ENCODE measurements at regions not wholly inside any gene's neighbourhood (a gene's known extent, or its start where the extent isn't known, plus 50 kb on each side); places are given as distances from the start of the nearest gene placed in this dataset.
"Not testable (repeated sequence)": the region's sequence is repeated elsewhere in the genome, so short reads cannot be mapped to it uniquely, and the experiment has no call there.

GRCh38 chr6:135722679-135723078, 128.8 kb upstream of the PDE7B start:
- TF ChIP-seq CTCF (IDR thresholded peaks at IDR 0.05), result no peak
- H3K27me3 ChIP-seq, result no peaks in the 10 kb centered on the region
- no peaks in the 10 kb centered on the region for H3K36me3 ChIP-seq
- H3K4me3 ChIP-seq, result no peak overlapping the region
- intact Hi-C loops (cut with DNase I; ENCODE audit: low total_unique reads), result no loop called here
- peaks cover 0 to 8% (median 8%) of the 10 kb centered on the region in 3 donors for H3K9me3 ChIP-seq
- DNase-seq, result no peak
- no peak overlapping the region for H3K27ac ChIP-seq
- H3K4me1 ChIP-seq, result no peaks in the 10 kb centered on the region

- Histone ChIP-seq H3K9me3 (peaks cover 0 to 8% (median 8%) of the 10 kb centered on the region in 3 donors), H3K27ac (no peak overlapping the region), H3K27me3 (no peaks in the 10 kb centered on the region), H3K4me1 (no peaks in the 10 kb centered on the region), H3K36me3 (no peaks in the 10 kb centered on the region), H3K4me3 (no peak overlapping the region)
- DNase-seq, result no peak
- intact Hi-C loops (cut with DNase I; ENCODE audit: low total_unique reads), result no loop called here
- no peak for TF ChIP-seq CTCF (IDR thresholded peaks at IDR 0.05)
These were observed 122.9 kb upstream of the PDE7B start for GRCh38 chr6:135728589-135728988.

GRCh38 chr6:135731116-135731515, 120.4 kb upstream of the PDE7B start:
- Histone ChIP-seq H3K36me3 (no peaks in the 10 kb centered on the region), H3K27ac (no peak overlapping the region), H3K27me3 (no peaks in the 10 kb centered on the region), H3K4me1 (no peaks in the 10 kb centered on the region), H3K9me3 (peaks cover 0 to 3% (median 2%) of the 10 kb centered on the region in 3 donors), H3K4me3 (no peak overlapping the region)
- no peak for DNase-seq
- intact Hi-C loops (cut with DNase I; ENCODE audit: low total_unique reads), result no loop called here
- no peak for TF ChIP-seq CTCF (IDR thresholded peaks at IDR 0.05)

GRCh38 chr6:135736351-135736750, 115.2 kb upstream of the PDE7B start:
- H3K27me3 ChIP-seq; intact Hi-C loops (cut with DNase I; ENCODE audit: low total_unique reads); H3K4me3 ChIP-seq; H3K36me3 ChIP-seq; H3K9me3 ChIP-seq; H3K27ac ChIP-seq; DNase-seq; H3K4me1 ChIP-seq: not testable (repeated sequence)

- intact Hi-C loops (cut with DNase I; ENCODE audit: low total_unique reads), result no loop called here
These were observed 112.9 kb upstream of the PDE7B start for GRCh38 chr6:135738636-135739035.

GRCh38 chr6:135739288-135739687, 112.2 kb upstream of the PDE7B start:
- TF ChIP-seq CTCF (IDR thresholded peaks at IDR 0.05), result no peak
- H3K9me3 ChIP-seq, result no peaks in the 10 kb centered on the region
- no peak overlapping the region for H3K27ac ChIP-seq
- no peak for DNase-seq
- intact Hi-C loops (cut with DNase I; ENCODE audit: low total_unique reads), result no loop called here
- no peaks in the 10 kb centered on the region for H3K4me1 ChIP-seq
- no peaks in the 10 kb centered on the region for H3K27me3 ChIP-seq
- no peaks in the 10 kb centered on the region for H3K36me3 ChIP-seq
- H3K4me3 ChIP-seq, result no peak overlapping the region

More at GRCh38 chr6:135738636-135739035, 112.9 kb upstream of the PDE7B start:
- Histone ChIP-seq H3K27me3 (no peaks in the 10 kb centered on the region), H3K36me3 (no peaks in the 10 kb centered on the region), H3K9me3 (no peaks in the 10 kb centered on the region), H3K27ac (no peak overlapping the region), H3K4me1 (no peaks in the 10 kb centered on the region), H3K4me3 (no peak overlapping the region)
- no peak for TF ChIP-seq CTCF (IDR thresholded peaks at IDR 0.05)
- no peak for DNase-seq

Measured in tibial artery (tissue), 4 donors.